ENCODE measurements at regions not wholly inside any gene's neighbourhood (a gene's known extent, or its start where the extent isn't known, plus 50 kb on each side); places are given as distances from the start of the nearest gene placed in this dataset.

DNA sequence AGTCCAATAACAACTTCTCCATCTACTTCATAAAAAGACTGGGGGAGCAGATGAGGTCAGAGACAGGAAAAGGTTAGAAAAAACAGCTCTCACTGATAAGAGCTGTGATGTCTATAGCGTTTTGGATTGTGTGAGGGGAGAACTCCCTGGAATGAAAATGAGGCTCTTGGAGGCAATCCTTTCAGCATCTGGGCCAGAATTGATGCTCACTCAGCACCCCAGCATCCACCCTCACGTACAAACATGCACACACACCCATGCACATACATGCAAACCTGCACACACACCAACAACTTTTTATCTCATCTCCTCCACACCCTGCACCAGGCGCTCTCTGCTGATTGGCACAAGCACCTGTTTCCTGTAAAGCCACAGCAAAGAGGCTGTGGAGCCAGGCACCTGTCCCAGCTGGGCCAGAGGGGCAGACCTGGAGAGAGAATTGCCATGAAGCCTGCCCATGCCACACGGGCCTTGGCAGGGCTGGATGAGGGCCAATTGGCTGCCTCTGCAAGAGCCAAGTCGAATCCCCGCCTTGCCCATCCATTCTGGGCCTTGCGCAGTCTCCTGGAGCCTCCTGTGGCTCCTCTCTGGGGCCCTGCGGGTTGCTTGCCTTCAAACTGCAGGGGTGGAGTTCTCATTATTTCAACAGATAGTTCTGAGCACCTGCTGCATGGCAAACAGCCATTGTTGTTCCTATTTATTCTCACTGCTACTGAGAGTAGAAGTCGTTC is 53.1 kb downstream of the SYNE3 start:
- 49% methylated on average over 9 of the region's 9 CpGs for WGBS
- DNase-seq (ENCODE audit: low spot score), result no peak
- Histone ChIP-seq H3K4me1 (replicated peaks) (no peaks in the 10 kb centered on the region), H3K4me3 (no peak overlapping the region), H3K36me3 (no peaks in the 10 kb centered on the region), H3K9me3 (no peaks in the 10 kb centered on the region), H3K27ac (no peak overlapping the region), H3K27me3 (replicated peaks; ENCODE audit: insufficient read depth) (no peaks in the 10 kb centered on the region)
- intact Hi-C loops (cut with DNase I), result no loop called here
- TF ChIP-seq POLR2A (IDR thresholded peaks at IDR 0.05), result no peak
- TF ChIP-seq, protein P1, sequence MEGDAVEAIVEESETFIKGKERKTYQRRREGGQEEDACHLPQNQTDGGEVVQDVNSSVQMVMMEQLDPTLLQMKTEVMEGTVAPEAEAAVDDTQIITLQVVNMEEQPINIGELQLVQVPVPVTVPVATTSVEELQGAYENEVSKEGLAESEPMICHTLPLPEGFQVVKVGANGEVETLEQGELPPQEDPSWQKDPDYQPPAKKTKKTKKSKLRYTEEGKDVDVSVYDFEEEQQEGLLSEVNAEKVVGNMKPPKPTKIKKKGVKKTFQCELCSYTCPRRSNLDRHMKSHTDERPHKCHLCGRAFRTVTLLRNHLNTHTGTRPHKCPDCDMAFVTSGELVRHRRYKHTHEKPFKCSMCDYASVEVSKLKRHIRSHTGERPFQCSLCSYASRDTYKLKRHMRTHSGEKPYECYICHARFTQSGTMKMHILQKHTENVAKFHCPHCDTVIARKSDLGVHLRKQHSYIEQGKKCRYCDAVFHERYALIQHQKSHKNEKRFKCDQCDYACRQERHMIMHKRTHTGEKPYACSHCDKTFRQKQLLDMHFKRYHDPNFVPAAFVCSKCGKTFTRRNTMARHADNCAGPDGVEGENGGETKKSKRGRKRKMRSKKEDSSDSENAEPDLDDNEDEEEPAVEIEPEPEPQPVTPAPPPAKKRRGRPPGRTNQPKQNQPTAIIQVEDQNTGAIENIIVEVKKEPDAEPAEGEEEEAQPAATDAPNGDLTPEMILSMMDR (IDR thresholded peaks at IDR 0.05), result no peak
- TF ChIP-seq POLR2AphosphoS5 (IDR thresholded peaks at IDR 0.05), result no peak

- Histone ChIP-seq H3K9me3 (no peaks in the 10 kb centered on the region), H3K4me1 (replicated peaks) (no peaks in the 10 kb centered on the region), H3K27ac (no peak overlapping the region), H3K4me3 (no peak overlapping the region), H3K36me3 (no peaks in the 10 kb centered on the region), H3K27me3 (replicated peaks; ENCODE audit: insufficient read depth) (no peaks in the 10 kb centered on the region)
- WGBS, result 95% methylated on average over 10 of the region's 10 CpGs
- TF ChIP-seq POLR2AphosphoS5 (IDR thresholded peaks at IDR 0.05), result no peak
- no peak for TF ChIP-seq POLR2A (IDR thresholded peaks at IDR 0.05)
- TF ChIP-seq, protein P1 (IDR thresholded peaks at IDR 0.05), result no peak
- intact Hi-C loops (cut with DNase I), result no loop called here
- no peak for DNase-seq (ENCODE audit: low spot score)
These were observed 54.0 kb downstream of the SYNE3 start for GRCh38 chr14:95462491-95462890.

- no peaks in the 10 kb centered on the region for H3K36me3 ChIP-seq
- H3K4me3 ChIP-seq, result no peak overlapping the region
- no peaks in the 10 kb centered on the region for H3K4me1 ChIP-seq (replicated peaks)
- no peaks in the 10 kb centered on the region for H3K9me3 ChIP-seq
- H3K27ac ChIP-seq, result no peak overlapping the region
- TF ChIP-seq, protein P1 (IDR thresholded peaks at IDR 0.05), result no peak
- TF ChIP-seq POLR2AphosphoS5 (IDR thresholded peaks at IDR 0.05), result no peak
- no peak for TF ChIP-seq POLR2A (IDR thresholded peaks at IDR 0.05)
- no peaks in the 10 kb centered on the region for H3K27me3 ChIP-seq (replicated peaks; ENCODE audit: insufficient read depth)
- 17% methylated on average over 29 of the region's 29 CpGs for WGBS
- intact Hi-C loops (cut with DNase I), result no loop called here
- no peak for DNase-seq (ENCODE audit: low spot score)
These were observed 55.6 kb downstream of the SYNE3 start for GRCh38 chr14:95460647-95461478.

- DNase-seq (ENCODE audit: low spot score), result no peak
- Histone ChIP-seq H3K4me1 (replicated peaks) (no peaks in the 10 kb centered on the region), H3K27me3 (replicated peaks; ENCODE audit: insufficient read depth) (no peaks in the 10 kb centered on the region), H3K9me3 (no peaks in the 10 kb centered on the region), H3K27ac (no peak overlapping the region), H3K36me3 (no peaks in the 10 kb centered on the region), H3K4me3 (no peak overlapping the region)
- intact Hi-C loops (cut with DNase I), result no loop called here
- TF ChIP-seq POLR2A (IDR thresholded peaks at IDR 0.05), result no peak
- TF ChIP-seq, protein P1 (IDR thresholded peaks at IDR 0.05), result no peak
- no peak for TF ChIP-seq POLR2AphosphoS5 (IDR thresholded peaks at IDR 0.05)
- 95% methylated on average over 3 of the region's 3 CpGs for WGBS
These were observed 57.5 kb downstream of the SYNE3 start for GRCh38 chr14:95458906-95459305.

All from prostate gland (tissue), 2 donors.